ENCODE measurements at regions not wholly inside any gene's neighbourhood (a gene's known extent, or its start where the extent isn't known, plus 50 kb on each side); places are given as distances from the start of the nearest gene placed in this dataset.

DNA sequence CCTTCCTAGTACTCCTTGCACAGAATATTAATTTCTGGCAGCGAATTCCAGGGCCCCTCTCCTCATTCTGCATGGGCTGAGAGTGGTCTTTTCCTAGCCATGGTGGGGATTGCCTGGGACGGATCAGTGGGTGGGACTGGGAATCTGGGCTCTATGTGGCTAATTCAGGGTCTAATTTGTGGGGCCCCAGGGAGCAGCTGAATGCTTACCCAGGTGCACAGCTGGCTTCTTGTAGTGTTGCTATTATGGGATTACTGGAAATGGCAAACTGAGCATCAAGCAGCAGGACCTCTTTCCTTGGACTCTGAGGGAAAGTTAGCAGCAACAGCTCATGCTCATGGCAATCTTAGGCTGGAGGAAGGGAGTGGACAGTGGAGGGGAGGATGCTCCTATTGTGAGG lies 187.1 kb upstream of the CACNA1E start:
- Histone ChIP-seq H3K27ac (ENCODE audit: low read depth in 1 of 2, low read length in 2 of 2) (no peak overlapping the region), H2AFZ (ENCODE audit: insufficient read depth, low read depth, low read length, poor library complexity, severe bottlenecking) (no peak overlapping the region), H3K4me2 (replicated peaks; ENCODE audit: extremely low read depth, low read length, poor library complexity, severe bottlenecking) (no peak overlapping the region), H3K4me3 (replicated peaks in 1 of 3; ENCODE audit: low read depth in 2 of 3, low read length in 3 of 3) (no peak overlapping the region), H3K9ac (ENCODE audit: insufficient read depth, low read length, poor library complexity, severe bottlenecking) (no peak overlapping the region), H3K27me3 (ENCODE audit: control insufficient read depth in 2 of 2, insufficient read depth in 2 of 2, low read length in 2 of 2) (peaks cover 0 to 2% of the 10 kb centered on the region in 2 donors), H4K20me1 (ENCODE audit: insufficient read depth, low read length) (no peaks in the 10 kb centered on the region), H3K36me3 (replicated peaks in 1 of 2; ENCODE audit: control insufficient read depth in 1 of 2, insufficient read depth in 2 of 2, low read length in 2 of 2) (no peaks in the 10 kb centered on the region), H3K79me2 (ENCODE audit: insufficient read depth, low read length) (no peaks in the 10 kb centered on the region), H3K4me1 (ENCODE audit: control insufficient read depth in 1 of 2, insufficient read depth in 2 of 2, low read length in 2 of 2) (no peaks in the 10 kb centered on the region), H3K9me3 (replicated peaks in 1 of 2; ENCODE audit: control insufficient read depth in 1 of 2, insufficient read depth in 1 of 2, low read length in 2 of 2) (no peaks in the 10 kb centered on the region)
- H3K27ac Mint-ChIP-seq = no peak overlapping the region
- no peak overlapping the region for H3K4me3 Mint-ChIP-seq
- no peaks in the 10 kb centered on the region for H3K36me3 Mint-ChIP-seq
- H3K9me3 Mint-ChIP-seq = peaks cover 0 to 2% (median under 1%) of the 10 kb centered on the region in 7 donors
- peaks cover 0 to 26% (median 14%) of the 10 kb centered on the region in 3 donors for H3K27me3 Mint-ChIP-seq (ENCODE audit: low read depth in 3 of 3)
- WGBS (ENCODE audit: insufficient coverage) = 73% methylated on average over 1 of the region's 2 CpGs
- DNase-seq = no peak
- no peaks in the 10 kb centered on the region for H3K4me1 Mint-ChIP-seq
- TF ChIP-seq, protein P1, sequence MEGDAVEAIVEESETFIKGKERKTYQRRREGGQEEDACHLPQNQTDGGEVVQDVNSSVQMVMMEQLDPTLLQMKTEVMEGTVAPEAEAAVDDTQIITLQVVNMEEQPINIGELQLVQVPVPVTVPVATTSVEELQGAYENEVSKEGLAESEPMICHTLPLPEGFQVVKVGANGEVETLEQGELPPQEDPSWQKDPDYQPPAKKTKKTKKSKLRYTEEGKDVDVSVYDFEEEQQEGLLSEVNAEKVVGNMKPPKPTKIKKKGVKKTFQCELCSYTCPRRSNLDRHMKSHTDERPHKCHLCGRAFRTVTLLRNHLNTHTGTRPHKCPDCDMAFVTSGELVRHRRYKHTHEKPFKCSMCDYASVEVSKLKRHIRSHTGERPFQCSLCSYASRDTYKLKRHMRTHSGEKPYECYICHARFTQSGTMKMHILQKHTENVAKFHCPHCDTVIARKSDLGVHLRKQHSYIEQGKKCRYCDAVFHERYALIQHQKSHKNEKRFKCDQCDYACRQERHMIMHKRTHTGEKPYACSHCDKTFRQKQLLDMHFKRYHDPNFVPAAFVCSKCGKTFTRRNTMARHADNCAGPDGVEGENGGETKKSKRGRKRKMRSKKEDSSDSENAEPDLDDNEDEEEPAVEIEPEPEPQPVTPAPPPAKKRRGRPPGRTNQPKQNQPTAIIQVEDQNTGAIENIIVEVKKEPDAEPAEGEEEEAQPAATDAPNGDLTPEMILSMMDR (IDR thresholded peaks at IDR 0.05) = no peak
- intact Hi-C loops (cut with micrococcal nuclease) = no loop called here

DNA sequence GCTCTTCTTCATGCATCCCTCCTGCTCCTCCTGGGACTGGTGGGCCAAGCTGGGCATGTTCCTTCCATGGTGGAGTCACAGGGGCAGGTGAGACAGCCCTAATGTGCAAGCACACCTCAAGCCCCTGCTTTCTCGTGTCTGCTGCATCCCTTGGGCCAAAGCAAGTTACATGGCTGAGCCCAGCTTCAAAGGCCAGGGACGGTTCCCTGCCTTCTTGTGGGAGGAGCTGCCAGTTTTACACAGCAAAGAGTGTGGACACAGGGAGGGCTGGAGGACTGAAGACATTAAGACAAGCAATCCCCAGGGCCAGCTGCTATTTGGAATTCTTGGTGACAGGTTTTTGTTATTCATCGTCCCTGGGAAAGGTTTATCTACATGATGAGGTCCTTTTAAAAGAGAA lies 175.2 kb upstream of the CACNA1E start:
- Histone ChIP-seq H3K9me3 (replicated peaks in 1 of 2; ENCODE audit: control insufficient read depth in 1 of 2, insufficient read depth in 1 of 2, low read length in 2 of 2) (no peaks in the 10 kb centered on the region), H3K9ac (ENCODE audit: insufficient read depth, low read length, poor library complexity, severe bottlenecking) (no peak overlapping the region), H3K4me2 (replicated peaks; ENCODE audit: extremely low read depth, low read length, poor library complexity, severe bottlenecking) (no peak overlapping the region), H2AFZ (ENCODE audit: insufficient read depth, low read depth, low read length, poor library complexity, severe bottlenecking) (no peak overlapping the region), H3K4me3 (replicated peaks in 1 of 3; ENCODE audit: low read depth in 2 of 3, low read length in 3 of 3) (no peak overlapping the region), H3K27me3 (ENCODE audit: control insufficient read depth in 2 of 2, insufficient read depth in 2 of 2, low read length in 2 of 2) (peaks cover 0 to 2% of the 10 kb centered on the region in 2 donors), H3K4me1 (ENCODE audit: control insufficient read depth in 1 of 2, insufficient read depth in 2 of 2, low read length in 2 of 2) (no peaks in the 10 kb centered on the region), H3K79me2 (ENCODE audit: insufficient read depth, low read length) (no peaks in the 10 kb centered on the region), H3K27ac (ENCODE audit: low read depth in 1 of 2, low read length in 2 of 2) (no peak overlapping the region), H3K36me3 (replicated peaks in 1 of 2; ENCODE audit: control insufficient read depth in 1 of 2, insufficient read depth in 2 of 2, low read length in 2 of 2) (no peaks in the 10 kb centered on the region), H4K20me1 (ENCODE audit: insufficient read depth, low read length) (no peaks in the 10 kb centered on the region)
- H3K4me1 Mint-ChIP-seq = no peaks in the 10 kb centered on the region
- H3K4me3 Mint-ChIP-seq = no peak overlapping the region
- no peaks in the 10 kb centered on the region for H3K36me3 Mint-ChIP-seq
- no peak overlapping the region for H3K27ac Mint-ChIP-seq
- 35% methylated on average over 2 of the region's 3 CpGs for WGBS (ENCODE audit: insufficient coverage)
- no peak for DNase-seq
- peaks cover 3 to 18% (median 4%) of the 10 kb centered on the region in 3 donors for H3K27me3 Mint-ChIP-seq (ENCODE audit: low read depth in 3 of 3)
- intact Hi-C loops (cut with micrococcal nuclease) = no loop called here
- peaks cover 0 to 3% (median 2%) of the 10 kb centered on the region in 7 donors for H3K9me3 Mint-ChIP-seq
- TF ChIP-seq, protein P1 (IDR thresholded peaks at IDR 0.05) = no peak

All from CD14-positive monocyte (primary cell).